ENCODE measurements at regions not wholly inside any gene's neighbourhood (a gene's known extent, or its start where the extent isn't known, plus 50 kb on each side); places are given as distances from the start of the nearest gene placed in this dataset.
"Not testable (repeated sequence)": the region's sequence is repeated elsewhere in the genome, so short reads cannot be mapped to it uniquely, and the experiment has no call there.

GRCh38 chr1:29811247-29811646, 574.9 kb downstream of the PTPRU start:
- in situ Hi-C loops (cut with HindIII; ENCODE audit: low sequenced_read_pairs), result no loop called here

- in situ Hi-C loops (cut with HindIII; ENCODE audit: low sequenced_read_pairs), result no loop called here
Observed at GRCh38 chr1:29810121-29811120, 574.1 kb downstream of the PTPRU start.

GRCh38 chr1:29809446-29810120, 573.3 kb downstream of the PTPRU start:
- in situ Hi-C loops (cut with HindIII; ENCODE audit: low sequenced_read_pairs), result no loop called here

GRCh38 chr1:29808141-29808995, 572.0 kb downstream of the PTPRU start:
- in situ Hi-C loops (cut with HindIII; ENCODE audit: low sequenced_read_pairs), result no loop called here

- in situ Hi-C loops (cut with HindIII; ENCODE audit: low sequenced_read_pairs), result no loop called here
Observed at GRCh38 chr1:29807689-29808088, 571.4 kb downstream of the PTPRU start.

- in situ Hi-C loops (cut with HindIII; ENCODE audit: low sequenced_read_pairs), result no loop called here
Observed at GRCh38 chr1:29806646-29807319, 570.5 kb downstream of the PTPRU start.

- in situ Hi-C loops (cut with HindIII; ENCODE audit: low sequenced_read_pairs), result no loop called here
Observed at GRCh38 chr1:29805896-29806160, 569.5 kb downstream of the PTPRU start.

- in situ Hi-C loops (cut with HindIII; ENCODE audit: low sequenced_read_pairs), result no loop called here
Observed at GRCh38 chr1:29805122-29805895, 569.0 kb downstream of the PTPRU start.

- in situ Hi-C loops (cut with HindIII; ENCODE audit: low sequenced_read_pairs), result no loop called here
Observed at GRCh38 chr1:29804181-29804899, 568.0 kb downstream of the PTPRU start.

- in situ Hi-C loops (cut with HindIII; ENCODE audit: low sequenced_read_pairs), result no loop called here
Observed at GRCh38 chr1:29803486-29803885, 567.2 kb downstream of the PTPRU start.

- in situ Hi-C loops (cut with HindIII; ENCODE audit: low sequenced_read_pairs), result no loop called here
Observed at GRCh38 chr1:29802181-29803068, 566.1 kb downstream of the PTPRU start.

- in situ Hi-C loops (cut with HindIII; ENCODE audit: low sequenced_read_pairs), result no loop called here
Observed at GRCh38 chr1:29801561-29801973, 565.2 kb downstream of the PTPRU start.

GRCh38 chr1:29801003-29801402, 564.7 kb downstream of the PTPRU start:
- in situ Hi-C loops (cut with HindIII; ENCODE audit: low sequenced_read_pairs), result no loop called here

GRCh38 chr1:29800522-29800956, 564.2 kb downstream of the PTPRU start:
- in situ Hi-C loops (cut with HindIII; ENCODE audit: low sequenced_read_pairs), result no loop called here

GRCh38 chr1:29800120-29800519, 563.8 kb downstream of the PTPRU start:
- in situ Hi-C loops (cut with HindIII; ENCODE audit: low sequenced_read_pairs), result no loop called here

- in situ Hi-C loops (cut with HindIII; ENCODE audit: low sequenced_read_pairs), result no loop called here
Observed at GRCh38 chr1:29798699-29799566, 562.6 kb downstream of the PTPRU start.

GRCh38 chr1:29797125-29797524, 560.8 kb downstream of the PTPRU start:
- in situ Hi-C loops (cut with HindIII; ENCODE audit: low sequenced_read_pairs), result not testable (repeated sequence)
